Lower leg skin (tissue), 4 donors: ENCODE measurements at regions not wholly inside any gene's neighbourhood (a gene's known extent, or its start where the extent isn't known, plus 50 kb on each side); places are given as distances from the start of the nearest gene placed in this dataset.

Experiments
- DNase-seq, 2 donors: peaks; one replicate each; pipeline ENCODE4 v3.0.0-alpha.2; 2019; ENCODE audit warnings: low spot score in 2 of 2
- H3K4me3 ChIP-seq: fragments of 200-600 bp; sonication (generic); 2 replicates; pipeline ENCODE4 v1.5.1; 2017; ENCODE audit warnings: mild to moderate bottlenecking, low read depth; ENCODE audit not compliant: poor library complexity, severe bottlenecking
- CTCF ChIP-seq, 3 donors: fragments of 450-650 bp; IDR thresholded peaks; one replicate each; pipeline ENCODE4 v1.5.1; 2016; ENCODE audit warnings: antibody characterized with exemption in 3 of 3, mild to moderate bottlenecking in 3 of 3, moderate library complexity in 2 of 3
- POLR2A ChIP-seq, 2 donors: fragments of 450-650 bp; IDR thresholded peaks; one replicate each; pipeline ENCODE4 v1.6.1; 2016 to 2017; ENCODE audit warnings: antibody characterized with exemption in 2 of 2, mild to moderate bottlenecking in 1 of 2, moderate library complexity in 1 of 2
- WGBS, 2 donors: methylation state at CpG; one replicate each; pipeline ENCODE4 v1.1.5; 2018; 5-methylcytosine and 5-hydroxymethylcytosine counted together
- intact Hi-C: fragments of 100-400 bp; cut with DNase I; formaldehyde crosslinking; loops from one replicate; pipeline ENCODE4 v1.15.0; 2023; ENCODE audit warnings: low total_unique reads

- intact Hi-C loops = no loop called here
- WGBS, 2 donors = 97 to 98% methylated on average over 9 of the region's 9 CpGs
- no peak for DNase-seq
- no peak overlapping the region for H3K4me3 ChIP-seq
- TF ChIP-seq CTCF (IDR thresholded peaks at IDR 0.05) (no peak), POLR2A (IDR thresholded peaks at IDR 0.05) (no peak)
Observed at GRCh38 chr3:71901645-71902044, 116.7 kb upstream of the PROK2 start.

GRCh38 chr3:71900057-71900456, 115.1 kb upstream of the PROK2 start:
- H3K4me3 ChIP-seq = no peak overlapping the region
- no peak for TF ChIP-seq CTCF (IDR thresholded peaks at IDR 0.05)
- no peak for TF ChIP-seq POLR2A (IDR thresholded peaks at IDR 0.05)
- intact Hi-C loops = no loop called here
- WGBS, 2 donors = 92 to 97% methylated on average over 2 of the region's 2 CpGs
- DNase-seq = no peak

GRCh38 chr3:71896751-71897150, 111.8 kb upstream of the PROK2 start:
- TF ChIP-seq POLR2A (IDR thresholded peaks at IDR 0.05) (no peak), CTCF (IDR thresholded peaks at IDR 0.05) (no peak)
- no peak overlapping the region for H3K4me3 ChIP-seq
- WGBS, 2 donors = 61 to 70% methylated on average over 4 of the region's 4 CpGs
- DNase-seq = no peak
- intact Hi-C loops = no loop called here

- WGBS, 2 donors = 92 to 94% methylated on average over 6 of the region's 6 CpGs
- no peak for TF ChIP-seq CTCF (IDR thresholded peaks at IDR 0.05)
- no peak for TF ChIP-seq POLR2A (IDR thresholded peaks at IDR 0.05)
- DNase-seq = no peak
- intact Hi-C loops = no loop called here
- H3K4me3 ChIP-seq = no peak overlapping the region
Observed at GRCh38 chr3:71893702-71894479, 108.9 kb upstream of the PROK2 start.

- 83 to 85% methylated on average over 6 of the region's 6 CpGs for WGBS, 2 donors
- H3K4me3 ChIP-seq = no peak overlapping the region
- TF ChIP-seq CTCF (IDR thresholded peaks at IDR 0.05) = no peak
- no peak for TF ChIP-seq POLR2A (IDR thresholded peaks at IDR 0.05)
- intact Hi-C loops = no loop called here
- no peak for DNase-seq
Observed at GRCh38 chr3:71893122-71893521, 108.2 kb upstream of the PROK2 start.

GRCh38 chr3:71891483-71891882, 106.5 kb upstream of the PROK2 start:
- DNase-seq = no peak
- intact Hi-C loops = no loop called here
- no peak overlapping the region for H3K4me3 ChIP-seq
- TF ChIP-seq POLR2A (IDR thresholded peaks at IDR 0.05) (no peak), CTCF (IDR thresholded peaks at IDR 0.05) (no peak)
